Fibroblast of lung (primary cell): ENCODE measurements at regions not wholly inside any gene's neighbourhood (a gene's known extent, or its start where the extent isn't known, plus 50 kb on each side); places are given as distances from the start of the nearest gene placed in this dataset.

ENCODE experiments used
- CTCF ChIP-seq, 2 donors: IDR thresholded peaks in 1 of 2; conservative IDR thresholded peaks in 1 of 2; 1 replicate in 1 of 2; 2 replicates in 1 of 2; pipeline ENCODE4 v1.5.1; 2011 to 2012; ENCODE audit warnings: low read length in 2 of 2, control low read depth in 1 of 2, inconsistent platforms in 1 of 2, low read depth in 1 of 2, mild to moderate bottlenecking in 1 of 2
- EZH2 ChIP-seq: IDR thresholded peaks from 2 replicates; pipeline ENCODE4 v1.5.1; 2012; ENCODE audit warnings: low read length, control low read depth, mild to moderate bottlenecking; ENCODE audit errors: missing control alignments

- no peak for TF ChIP-seq EZH2
- no peak for TF ChIP-seq CTCF (conservative IDR thresholded peaks at IDR 0.05 in 1 of 2, IDR thresholded peaks at IDR 0.05 in 1 of 2; ENCODE audit: low read depth in 1 of 2, low read length in 2 of 2)
Observed at GRCh38 chr16:54340531-54340930, 53.9 kb upstream of the IRX3 start.
